ENCODE measurements at regions not wholly inside any gene's neighbourhood (a gene's known extent, or its start where the extent isn't known, plus 50 kb on each side); places are given as distances from the start of the nearest gene placed in this dataset.

DNA sequence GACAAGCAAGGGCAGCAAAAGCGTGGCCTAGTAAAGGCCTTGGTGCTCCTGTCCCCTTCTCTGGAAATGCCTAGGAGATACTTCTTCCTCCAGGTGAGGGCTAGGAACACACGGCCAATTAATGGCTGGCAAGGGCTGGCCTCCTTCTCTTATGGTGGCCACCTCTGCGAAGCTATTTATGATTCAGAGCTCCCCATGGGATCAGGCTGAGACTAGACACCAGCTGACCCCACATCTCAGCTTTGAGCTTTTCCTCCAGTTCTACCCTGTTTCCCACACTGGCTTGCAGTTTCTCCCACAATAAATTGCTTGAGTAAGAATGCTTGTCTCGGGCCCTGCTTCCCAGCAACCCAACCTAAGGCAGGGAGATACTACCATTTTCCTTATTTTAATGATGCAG, 53.7 kb downstream of the CAMK2N1 start:
- H3K4me3 ChIP-seq (ENCODE audit: control insufficient read depth, low read depth, low read length) = no peak overlapping the region
- TF ChIP-seq, protein P1, sequence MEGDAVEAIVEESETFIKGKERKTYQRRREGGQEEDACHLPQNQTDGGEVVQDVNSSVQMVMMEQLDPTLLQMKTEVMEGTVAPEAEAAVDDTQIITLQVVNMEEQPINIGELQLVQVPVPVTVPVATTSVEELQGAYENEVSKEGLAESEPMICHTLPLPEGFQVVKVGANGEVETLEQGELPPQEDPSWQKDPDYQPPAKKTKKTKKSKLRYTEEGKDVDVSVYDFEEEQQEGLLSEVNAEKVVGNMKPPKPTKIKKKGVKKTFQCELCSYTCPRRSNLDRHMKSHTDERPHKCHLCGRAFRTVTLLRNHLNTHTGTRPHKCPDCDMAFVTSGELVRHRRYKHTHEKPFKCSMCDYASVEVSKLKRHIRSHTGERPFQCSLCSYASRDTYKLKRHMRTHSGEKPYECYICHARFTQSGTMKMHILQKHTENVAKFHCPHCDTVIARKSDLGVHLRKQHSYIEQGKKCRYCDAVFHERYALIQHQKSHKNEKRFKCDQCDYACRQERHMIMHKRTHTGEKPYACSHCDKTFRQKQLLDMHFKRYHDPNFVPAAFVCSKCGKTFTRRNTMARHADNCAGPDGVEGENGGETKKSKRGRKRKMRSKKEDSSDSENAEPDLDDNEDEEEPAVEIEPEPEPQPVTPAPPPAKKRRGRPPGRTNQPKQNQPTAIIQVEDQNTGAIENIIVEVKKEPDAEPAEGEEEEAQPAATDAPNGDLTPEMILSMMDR (conservative IDR thresholded peaks at IDR 0.05; ENCODE audit: control insufficient read depth, insufficient read depth, low read depth, low read length) = no peak
- no peak for DNase-seq (ENCODE audit: low read depth)

DNA sequence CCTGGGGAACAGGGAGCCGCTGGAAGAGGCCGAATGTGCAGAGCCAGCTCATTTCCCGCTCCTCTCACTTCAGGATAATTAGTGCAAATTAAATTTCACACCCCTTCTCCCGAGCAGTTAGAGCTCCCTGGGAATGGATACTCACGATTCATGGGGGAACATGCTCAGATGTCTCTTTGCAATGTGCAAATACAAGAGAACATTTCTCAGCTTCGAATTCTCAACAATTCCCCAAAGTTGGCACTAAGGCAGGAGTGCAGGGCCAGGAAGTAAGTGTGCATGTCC, 54.9 kb downstream of the CAMK2N1 start:
- no peak overlapping the region for H3K4me3 ChIP-seq (ENCODE audit: control insufficient read depth, low read depth, low read length)
- TF ChIP-seq, protein P1 (conservative IDR thresholded peaks at IDR 0.05; ENCODE audit: control insufficient read depth, insufficient read depth, low read depth, low read length) = no peak
- DNase-seq (ENCODE audit: low read depth) = no peak

DNA sequence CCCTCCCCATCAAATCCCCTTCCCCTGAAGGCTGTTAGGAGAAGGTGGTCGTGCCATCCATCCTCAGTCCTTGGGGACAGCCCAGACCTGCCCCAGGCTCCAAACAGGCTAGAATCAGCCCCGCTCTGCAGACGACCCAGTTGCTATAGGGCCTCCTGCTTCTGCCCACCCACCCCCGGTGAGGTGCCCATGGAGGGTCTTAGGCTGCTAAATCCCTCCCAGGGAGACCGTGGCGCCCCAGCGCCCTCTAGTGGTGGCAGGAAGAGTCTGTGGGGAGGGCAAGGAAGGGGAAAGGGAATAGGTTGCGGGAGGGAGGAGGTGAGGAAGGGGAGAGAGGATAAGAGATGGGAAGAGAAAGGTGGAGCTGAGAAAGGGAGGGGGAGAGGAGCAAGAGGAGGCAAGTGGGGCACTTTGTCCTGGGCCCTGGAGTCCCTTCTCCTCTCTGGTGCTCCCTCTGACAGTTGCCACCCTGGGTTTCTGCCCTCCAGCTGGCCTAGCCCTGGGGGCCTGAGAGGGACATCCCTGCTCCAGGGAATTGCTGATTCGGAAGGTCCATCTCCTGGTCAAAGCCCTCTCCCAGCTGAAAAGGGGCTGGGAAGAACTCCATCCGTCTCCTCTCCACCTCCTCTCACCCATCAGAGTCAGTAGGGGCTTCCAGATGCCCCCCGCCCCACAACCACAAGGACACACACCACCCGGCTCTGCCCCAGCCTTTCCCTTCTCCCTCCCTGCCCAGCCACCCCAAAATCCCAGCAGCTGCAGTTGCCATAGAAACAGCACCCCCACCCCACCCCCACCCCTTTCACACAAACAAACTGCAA, 55.4 kb downstream of the CAMK2N1 start:
- TF ChIP-seq, protein P1 (conservative IDR thresholded peaks at IDR 0.05; ENCODE audit: control insufficient read depth, insufficient read depth, low read depth, low read length) = peak; percentile 88
- no peak overlapping the region for H3K4me3 ChIP-seq (ENCODE audit: control insufficient read depth, low read depth, low read length)
- peak; percentile 30 for DNase-seq (ENCODE audit: low read depth)

DNA sequence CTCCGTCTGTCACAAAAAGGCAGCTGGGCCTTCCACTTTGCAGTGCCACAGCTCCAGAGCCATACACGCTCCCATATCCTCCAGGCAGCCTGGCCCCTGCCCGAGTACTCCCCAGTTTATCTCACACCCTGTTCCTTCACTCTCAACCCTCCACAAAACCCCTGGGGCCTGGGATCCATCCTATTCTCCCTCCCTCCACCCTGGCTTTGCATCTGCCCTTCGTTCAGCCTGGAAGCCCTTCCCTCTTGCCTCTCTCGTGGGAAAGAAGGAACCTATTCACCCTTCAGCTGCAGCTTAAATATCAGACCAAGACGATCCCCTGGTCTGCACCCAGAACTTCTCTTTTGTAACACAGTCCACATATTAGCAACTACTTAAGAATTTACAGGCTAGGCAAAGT, 56.7 kb downstream of the CAMK2N1 start:
- H3K4me3 ChIP-seq (ENCODE audit: control insufficient read depth, low read depth, low read length) = no peak overlapping the region
- peak; percentile 43 for DNase-seq (ENCODE audit: low read depth)
- TF ChIP-seq, protein P1 (conservative IDR thresholded peaks at IDR 0.05; ENCODE audit: control insufficient read depth, insufficient read depth, low read depth, low read length) = no peak

DNA sequence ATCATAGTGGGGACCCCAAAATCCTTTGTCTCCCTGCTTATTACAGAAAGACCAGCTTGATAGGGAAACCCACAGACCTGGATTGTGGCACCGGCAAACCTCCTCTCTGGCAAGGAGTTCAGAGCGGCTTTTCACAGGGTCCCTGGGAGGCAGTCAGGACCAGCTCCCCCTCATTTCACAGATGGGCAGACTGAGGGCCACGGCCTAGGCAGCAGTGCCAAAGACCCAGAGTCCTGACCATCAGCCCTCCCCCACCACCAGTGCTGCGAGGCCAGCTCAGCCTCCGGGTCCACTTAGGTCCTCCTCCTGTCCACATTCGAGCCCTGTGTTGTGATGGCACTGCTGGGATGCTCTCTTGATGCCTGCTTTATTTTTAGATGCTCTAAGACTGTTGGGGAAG, 57.2 kb downstream of the CAMK2N1 start:
- no peak for DNase-seq (ENCODE audit: low read depth)
- TF ChIP-seq, protein P1 (conservative IDR thresholded peaks at IDR 0.05; ENCODE audit: control insufficient read depth, insufficient read depth, low read depth, low read length) = no peak
- H3K4me3 ChIP-seq (ENCODE audit: control insufficient read depth, low read depth, low read length) = no peak overlapping the region

DNA sequence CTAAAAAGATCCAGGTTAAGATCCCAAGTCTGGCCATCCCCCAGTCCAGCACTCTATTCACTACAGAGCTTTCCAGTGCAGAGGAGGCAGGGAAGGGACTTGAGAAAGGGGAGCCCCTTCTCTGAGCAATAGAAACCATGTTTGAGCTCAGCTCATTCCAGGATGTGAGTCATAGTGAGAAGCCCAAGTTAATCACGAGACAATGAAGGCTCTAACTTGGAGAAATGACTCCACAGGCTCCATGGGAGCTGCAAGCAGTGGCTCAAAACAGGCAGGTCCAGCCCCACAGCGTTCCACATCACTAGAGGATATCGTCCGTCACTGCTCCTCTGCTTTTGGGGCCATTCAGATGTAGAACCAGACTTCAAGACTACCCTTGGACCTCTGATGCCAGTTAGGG, 59.1 kb downstream of the CAMK2N1 start:
- peak; percentile 93 for DNase-seq (ENCODE audit: low read depth)
- H3K4me3 ChIP-seq (ENCODE audit: control insufficient read depth, low read depth, low read length) = no peak overlapping the region
- TF ChIP-seq, protein P1 (conservative IDR thresholded peaks at IDR 0.05; ENCODE audit: control insufficient read depth, insufficient read depth, low read depth, low read length) = no peak
